ENCODE measurements at regions not wholly inside any gene's neighbourhood (a gene's known extent, or its start where the extent isn't known, plus 50 kb on each side); places are given as distances from the start of the nearest gene placed in this dataset.

- Histone ChIP-seq H3K27ac (no peak overlapping the region), H3K4me3 (no peak overlapping the region), H3K27me3 (no peaks in the 10 kb centered on the region), H3K36me3 (ENCODE audit: low read depth, missing control alignments) (no peaks in the 10 kb centered on the region), H3K4me1 (no peaks in the 10 kb centered on the region), H3K9me3 (no peaks in the 10 kb centered on the region)
- intact Hi-C loops (cut with DNase I; ENCODE audit: low total_unique reads), result no loop called here
- 53 to 63% methylated on average over 1 of the region's 1 CpG for WGBS, 2 donors
- no peak for DNase-seq
- TF ChIP-seq CTCF (IDR thresholded peaks at IDR 0.05) (no peak), POLR2A (IDR thresholded peaks at IDR 0.05) (no peak)
These were observed 139.1 kb upstream of the P2RY1 start for GRCh38 chr3:152695840-152696239.

DNA sequence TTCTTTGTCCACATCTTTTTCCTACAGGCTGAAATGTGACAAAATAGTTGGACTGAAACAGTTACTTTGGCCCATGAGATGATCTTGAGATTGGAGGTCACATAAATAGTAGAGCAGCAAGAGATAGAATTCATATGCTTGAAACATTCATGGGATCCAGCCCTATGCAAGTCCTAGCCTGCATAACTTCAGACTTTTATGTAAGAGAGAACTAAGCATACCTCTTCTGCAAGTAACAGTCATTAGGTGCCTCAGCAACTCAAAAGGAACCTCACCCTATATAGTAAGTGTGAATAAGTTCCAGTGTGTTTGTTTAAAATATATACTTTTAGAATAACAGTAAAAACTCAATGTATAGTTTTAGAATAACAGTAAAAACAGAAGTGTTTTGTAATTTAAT lies 138.0 kb upstream of the P2RY1 start:
- Histone ChIP-seq H3K9me3 (no peaks in the 10 kb centered on the region), H3K4me3 (no peak overlapping the region), H3K36me3 (ENCODE audit: low read depth, missing control alignments) (no peaks in the 10 kb centered on the region), H3K4me1 (no peaks in the 10 kb centered on the region), H3K27me3 (no peaks in the 10 kb centered on the region), H3K27ac (no peak overlapping the region)
- no peak for DNase-seq
- TF ChIP-seq CTCF (IDR thresholded peaks at IDR 0.05) (no peak), POLR2A (IDR thresholded peaks at IDR 0.05) (no peak)
- intact Hi-C loops (cut with DNase I; ENCODE audit: low total_unique reads), result no loop called here

DNA sequence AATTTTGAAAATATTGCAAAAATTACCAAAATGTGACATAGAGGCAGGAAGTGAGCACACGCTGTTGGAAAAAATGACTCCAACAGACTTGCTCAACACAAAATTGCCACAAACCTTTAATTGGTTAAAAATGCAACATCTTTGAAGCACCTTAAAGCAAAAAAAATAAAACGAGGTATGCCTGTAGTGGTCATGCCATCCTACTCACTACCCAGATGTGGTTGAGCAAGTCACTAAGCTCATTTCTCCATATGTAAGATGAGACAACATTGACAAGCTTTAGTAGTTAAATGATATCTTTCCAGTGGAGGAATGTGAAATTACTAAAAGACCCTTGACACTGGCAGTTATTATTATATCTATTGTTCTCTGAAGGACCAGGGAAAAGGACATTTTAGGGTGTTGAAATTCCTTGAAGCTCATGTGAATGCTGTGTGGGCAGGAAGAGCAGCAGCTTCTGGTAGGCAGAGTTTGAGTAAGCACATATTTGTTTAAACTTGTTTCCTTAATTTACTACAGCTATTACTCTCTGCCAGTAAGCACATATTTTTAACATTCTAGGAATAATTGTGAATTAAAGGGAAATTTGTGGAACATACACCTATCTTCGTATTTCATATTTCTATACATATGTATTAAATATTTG lies 131.6 kb upstream of the P2RY1 start:
- no peaks in the 10 kb centered on the region for H3K4me1 ChIP-seq
- intact Hi-C loops (cut with DNase I; ENCODE audit: low total_unique reads), result no loop called here

DNA sequence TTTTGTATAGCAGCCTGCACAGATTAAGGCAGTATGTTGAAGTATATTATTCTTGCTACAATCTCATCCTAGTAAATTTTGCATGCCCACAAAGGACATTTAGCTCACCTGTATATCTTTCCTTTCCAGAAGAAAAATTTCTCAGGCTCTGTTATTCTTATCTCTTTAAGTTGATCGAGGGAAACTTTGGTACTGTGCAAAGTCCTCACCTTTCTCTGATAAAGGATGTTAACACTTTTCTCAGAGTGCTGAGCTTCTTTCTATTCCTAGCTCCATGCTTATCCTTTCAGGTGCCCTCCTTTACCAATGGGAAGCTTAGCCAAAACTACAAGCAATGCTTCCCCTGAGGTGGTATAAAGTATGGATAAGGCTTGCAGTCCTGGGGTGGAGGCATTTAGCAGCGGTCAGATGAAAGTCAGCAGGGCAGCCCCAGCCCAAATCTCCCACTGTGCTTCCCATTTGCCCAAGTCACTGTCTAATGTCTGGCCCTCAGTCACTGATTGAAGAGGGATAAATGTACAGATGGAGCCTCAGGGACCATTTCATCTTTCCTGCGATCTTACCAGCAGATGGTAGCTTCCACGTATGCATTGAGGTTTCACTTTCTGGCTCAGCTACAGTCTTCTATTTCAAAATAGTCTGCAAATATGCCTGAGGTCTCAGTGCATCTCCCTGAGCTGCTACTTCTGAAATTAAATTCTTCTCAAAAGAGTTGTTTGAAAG lies 127.8 kb upstream of the P2RY1 start:
- Histone ChIP-seq H3K4me1 (no peaks in the 10 kb centered on the region), H3K4me3 (no peak overlapping the region), H3K36me3 (ENCODE audit: low read depth, missing control alignments) (no peaks in the 10 kb centered on the region), H3K27ac (no peak overlapping the region), H3K27me3 (no peaks in the 10 kb centered on the region), H3K9me3 (no peaks in the 10 kb centered on the region)
- 77 to 79% methylated on average over 4 of the region's 4 CpGs for WGBS, 2 donors
- no peak for DNase-seq
- intact Hi-C loops (cut with DNase I; ENCODE audit: low total_unique reads), result no loop called here
- TF ChIP-seq CTCF (IDR thresholded peaks at IDR 0.05) (no peak), POLR2A (IDR thresholded peaks at IDR 0.05) (no peak)

More for the DNA sequence above, 131.6 kb upstream of the P2RY1 start:
- no peak for TF ChIP-seq CTCF (IDR thresholded peaks at IDR 0.05)
- no peak for TF ChIP-seq POLR2A (IDR thresholded peaks at IDR 0.05)
- Histone ChIP-seq H3K9me3 (no peaks in the 10 kb centered on the region), H3K4me3 (no peak overlapping the region), H3K27ac (no peak overlapping the region), H3K36me3 (ENCODE audit: low read depth, missing control alignments) (no peaks in the 10 kb centered on the region), H3K27me3 (no peaks in the 10 kb centered on the region)
- DNase-seq, result no peak
- 62 to 64% methylated on average over 3 of the region's 3 CpGs for WGBS, 2 donors

GRCh38 chr3:152709659-152710058 lies 125.3 kb upstream of the P2RY1 start:
- H3K36me3 ChIP-seq (ENCODE audit: low read depth, missing control alignments), result no peaks in the 10 kb centered on the region
- H3K9me3 ChIP-seq, result no peaks in the 10 kb centered on the region
- H3K27me3 ChIP-seq, result no peaks in the 10 kb centered on the region
- H3K27ac ChIP-seq, result no peak overlapping the region
- H3K4me3 ChIP-seq, result no peak overlapping the region
- intact Hi-C loops (cut with DNase I; ENCODE audit: low total_unique reads), result no loop called here
- no peaks in the 10 kb centered on the region for H3K4me1 ChIP-seq
- TF ChIP-seq CTCF (IDR thresholded peaks at IDR 0.05) (no peak), POLR2A (IDR thresholded peaks at IDR 0.05) (no peak)
- 90 to 98% methylated on average over 3 of the region's 3 CpGs for WGBS, 2 donors
- no peak for DNase-seq

Measured in testis (tissue), 2 donors.